ENCODE measurements at regions not wholly inside any gene's neighbourhood (a gene's known extent, or its start where the extent isn't known, plus 50 kb on each side); places are given as distances from the start of the nearest gene placed in this dataset.

GRCh38 chr9:26604076-26604662 lies 288.4 kb downstream of the CAAP1 start (continued):
- TF ChIP-seq FOXP4 (CRISPR knock-in tag; IDR thresholded peaks at IDR 0.05) (no peak), ZNF416 (CRISPR knock-in tag; IDR thresholded peaks at IDR 0.05) (no peak), USF1 (CRISPR knock-in tag; IDR thresholded peaks at IDR 0.05) (no peak), ATF6 (CRISPR knock-in tag; IDR thresholded peaks at IDR 0.05) (no peak), IRF1 (CRISPR knock-in tag; IDR thresholded peaks at IDR 0.05) (no peak), RELA (CRISPR knock-in tag; IDR thresholded peaks at IDR 0.05; ENCODE audit: borderline replicate concordance) (no peak), TP53 (CRISPR knock-in tag; IDR thresholded peaks at IDR 0.05) (no peak), HMGA2 (CRISPR knock-in tag; IDR thresholded peaks at IDR 0.05) (no peak), EMX1 (CRISPR knock-in tag; IDR thresholded peaks at IDR 0.05) (no peak), CTCF (IDR thresholded peaks at IDR 0.05) (no peak), SOX15 (CRISPR knock-in tag; IDR thresholded peaks at IDR 0.05) (no peak), PREB (CRISPR knock-in tag; IDR thresholded peaks at IDR 0.05; ENCODE audit: borderline replicate concordance) (no peak), RORB (CRISPR knock-in tag; IDR thresholded peaks at IDR 0.05) (no peak)

GRCh38 chr9:26603617-26604016 lies 289.0 kb downstream of the CAAP1 start:
- no peaks in the 10 kb centered on the region; the same call in 1 of the 2 replicates for H3K36me3 Mint-ChIP-seq
- ChIA-PET POLR2A (no interaction called here), CTCF (interaction anchor here (0.9 to 1.5 kb wide), 2 partner anchors 52 to 101 kb away, joined by 3 to 8 read pairs; no protein-coding TSS in a partner anchor)
- no peak for DNase-seq (ENCODE audit: low spot score)
- peak; percentile 66 for ATAC-seq
- peaks cover 13% of the 10 kb centered on the region for H3K9me3 Mint-ChIP-seq
- H3K4me1 Mint-ChIP-seq, result peaks cover 38% of the 10 kb centered on the region
- H3K27me3 Mint-ChIP-seq (ENCODE audit: low read depth), result peaks cover 4% of the 10 kb centered on the region; the same call in 1 of the 2 replicates
- H3K27ac Mint-ChIP-seq, result 0 out of 2 replicates have a peak overlapping the region, but pooled peaks have one; percentile 6
- peak overlapping the region; percentile 14; the same call in 1 of the 2 replicates for H3K4me3 Mint-ChIP-seq
- TF ChIP-seq E2F5 (CRISPR knock-in tag; IDR thresholded peaks at IDR 0.05), result no peak
- no peak for TF ChIP-seq USF2 (CRISPR knock-in tag; IDR thresholded peaks at IDR 0.05)
- no peak for TF ChIP-seq CDX4 (CRISPR knock-in tag; IDR thresholded peaks at IDR 0.05; ENCODE audit: borderline replicate concordance)
- no peak for TF ChIP-seq NFATC4 (CRISPR knock-in tag; IDR thresholded peaks at IDR 0.05)
- TF ChIP-seq NR2C2 (CRISPR knock-in tag; IDR thresholded peaks at IDR 0.05), result no peak
- no peak for TF ChIP-seq NFYB (CRISPR knock-in tag; conservative IDR thresholded peaks at IDR 0.05; ENCODE audit: low read depth)
- no peak for TF ChIP-seq ZNF121 (CRISPR knock-in tag; IDR thresholded peaks at IDR 0.05)
- no peak for TF ChIP-seq ETV6 (CRISPR knock-in tag; IDR thresholded peaks at IDR 0.05)
- no peak for TF ChIP-seq PREB (CRISPR knock-in tag; IDR thresholded peaks at IDR 0.05; ENCODE audit: borderline replicate concordance)
- no peak for TF ChIP-seq EMX1 (CRISPR knock-in tag; IDR thresholded peaks at IDR 0.05)
- no peak for TF ChIP-seq ZNF317 (CRISPR knock-in tag; IDR thresholded peaks at IDR 0.05; ENCODE audit: borderline replicate concordance, low read depth)
- TF ChIP-seq ELF4 (CRISPR knock-in tag; IDR thresholded peaks at IDR 0.05; ENCODE audit: low read depth), result no peak
- TF ChIP-seq CREM (CRISPR knock-in tag; IDR thresholded peaks at IDR 0.05), result no peak
- TF ChIP-seq NFE2L1 (CRISPR knock-in tag; IDR thresholded peaks at IDR 0.05), result no peak
